Adrenal gland (tissue), 9 donors: ENCODE measurements at regions not wholly inside any gene's neighbourhood (a gene's known extent, or its start where the extent isn't known, plus 50 kb on each side); places are given as distances from the start of the nearest gene placed in this dataset.

ENCODE experiments used
- DNase-seq, 7 donors: peaks; one replicate each; pipeline ENCODE4 v3.0.0-alpha.2; 2019 to 2020
- H3K27ac ChIP-seq, 5 donors: fragments of 200-600 bp; sonication (generic) in 4 of 5; 1 replicate in 3 of 5; 2 replicates in 2 of 5; pipeline versions ENCODE4 v1.5.1 to v1.8.0; 2016 to 2020; ENCODE audit warnings: mild to moderate bottlenecking in 1 of 5
- H3K27me3 ChIP-seq: fragments of 200-600 bp; 2 replicates; pipeline ENCODE4 v1.8.0; 2021
- H3K36me3 ChIP-seq, 2 donors: fragments of 200-600 bp; replicated peaks in 1 of 2; 1 replicate in 1 of 2; 2 replicates in 1 of 2; pipeline versions ENCODE4 v1.5.1 to v1.8.0; 2018 to 2022
- H3K4me1 ChIP-seq, 2 donors: fragments of 200-600 bp; replicated peaks in 1 of 2; 1 replicate in 1 of 2; 2 replicates in 1 of 2; pipeline versions ENCODE4 v1.5.1 to v1.8.0; 2018 to 2021
- H3K4me3 ChIP-seq, 4 donors: fragments of 200-600 bp; sonication (generic) in 3 of 4; one replicate each; pipeline ENCODE4 v1.5.1; 2016 to 2018
- H3K9me3 ChIP-seq, 3 donors: fragments of 200-600 bp; sonication (generic) in 1 of 3; replicated peaks in 1 of 3; 1 replicate in 2 of 3; 2 replicates in 1 of 3; pipeline versions ENCODE4 v1.5.1 to v1.8.0; 2016 to 2021
- CTCF ChIP-seq, 6 experiments: fragments of 450-650 bp in 4 of 6; fragments of 200-600 bp in 2 of 6; sonication (generic) in 1 of 6; IDR thresholded peaks; 1 replicate in 5 of 6; 2 replicates in 1 of 6; pipeline versions ENCODE4 v1.5.1 to v1.8.0; 2016 to 2021; ENCODE audit warnings: antibody characterized with exemption in 6 of 6, mild to moderate bottlenecking in 2 of 6, moderate library complexity in 1 of 6
- POLR2A ChIP-seq, 2 donors: fragments of 450-650 bp; IDR thresholded peaks; one replicate each; pipeline ENCODE4 v1.6.1; 2017; ENCODE audit warnings: antibody characterized with exemption in 2 of 2, mild to moderate bottlenecking in 2 of 2, moderate library complexity in 1 of 2
- WGBS, 4 donors: extraction: QIAGEN DNeasy Blood & Tissue Kit in 2 of 4; methylation state at CpG; one replicate each; pipeline versions ENCODE4 v1.1.5 to v1.1.7; 2013 to 2017; 5-methylcytosine and 5-hydroxymethylcytosine counted together
- intact Hi-C, 2 donors: fragments of 100-400 bp; cut with DNase I; formaldehyde crosslinking; loops; one replicate each; pipeline versions ENCODE4 v1.14.1 to v1.15.0; 2022 to 2023
- donor health status: healthy with polysubstance abuse.
- donor health status: Bipolar disorder and iron deficiency.
- donor health status: DM: yes; HTN: yes; CAD: no.
- donor health status: DM: no; HTN: no; CAD: no.
- donor health status: DM: no; HTN: no; CAD: no.

GRCh38 chr13:49844181-49844580, 51.7 kb upstream of the KPNA3 start:
- intact Hi-C loops = loop anchor here in 1 of 2 donors (10.0 kb wide), 1 partner anchor 49 kb away; the partner anchor contains the start of gene KPNA3
- TF ChIP-seq POLR2A (IDR thresholded peaks at IDR 0.05) (no peak), CTCF (IDR thresholded peaks at IDR 0.05) (no peak)

More at GRCh38 chr13:49844181-49844580, 51.7 kb upstream of the KPNA3 start:
- no peaks in the 10 kb centered on the region for H3K9me3 ChIP-seq
- DNase-seq = no peak
- WGBS, 4 donors = 76 to 87% (median 78%) methylated on average over 8 of the region's 8 CpGs
- H3K4me1 ChIP-seq = no peaks in the 10 kb centered on the region
- H3K27ac ChIP-seq = no peak overlapping the region
- H3K27me3 ChIP-seq = no peaks in the 10 kb centered on the region
- no peaks in the 10 kb centered on the region for H3K36me3 ChIP-seq
- H3K4me3 ChIP-seq = no peak overlapping the region
